ENCODE measurements at regions not wholly inside any gene's neighbourhood (a gene's known extent, or its start where the extent isn't known, plus 50 kb on each side); places are given as distances from the start of the nearest gene placed in this dataset.
A peak's percentile ranks its signal among the peaks of the same experiment; 100 is the strongest.

DNA sequence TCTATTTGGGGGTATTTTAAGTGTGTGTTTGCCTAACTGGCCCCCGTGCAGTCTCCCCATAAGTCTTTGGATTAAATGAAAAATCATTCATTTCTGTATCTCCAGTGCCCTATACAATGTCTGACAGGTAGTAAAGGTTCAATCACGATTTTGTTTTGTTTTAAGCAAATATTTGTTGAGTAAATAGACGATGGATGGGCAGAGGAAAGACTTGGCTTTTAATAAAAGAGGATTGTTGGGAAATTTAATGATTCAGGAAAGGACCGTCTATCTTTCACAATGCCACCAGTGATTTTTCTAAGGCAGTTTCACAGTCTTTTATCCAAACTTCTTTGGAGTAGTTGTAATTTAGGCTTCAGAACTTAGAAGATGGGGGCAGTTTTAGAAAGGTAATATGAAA is 636.6 kb upstream of the GOT2 start:
- Histone ChIP-seq H3K27ac (no peak overlapping the region), H3K27me3 (no peaks in the 10 kb centered on the region), H3K4me1 (ENCODE audit: low read depth) (no peaks in the 10 kb centered on the region), H3K9me3 (ENCODE audit: low read depth) (no peaks in the 10 kb centered on the region), H3K4me3 (no peak overlapping the region), H3K36me3 (no peaks in the 10 kb centered on the region)
- TF ChIP-seq, protein P1, sequence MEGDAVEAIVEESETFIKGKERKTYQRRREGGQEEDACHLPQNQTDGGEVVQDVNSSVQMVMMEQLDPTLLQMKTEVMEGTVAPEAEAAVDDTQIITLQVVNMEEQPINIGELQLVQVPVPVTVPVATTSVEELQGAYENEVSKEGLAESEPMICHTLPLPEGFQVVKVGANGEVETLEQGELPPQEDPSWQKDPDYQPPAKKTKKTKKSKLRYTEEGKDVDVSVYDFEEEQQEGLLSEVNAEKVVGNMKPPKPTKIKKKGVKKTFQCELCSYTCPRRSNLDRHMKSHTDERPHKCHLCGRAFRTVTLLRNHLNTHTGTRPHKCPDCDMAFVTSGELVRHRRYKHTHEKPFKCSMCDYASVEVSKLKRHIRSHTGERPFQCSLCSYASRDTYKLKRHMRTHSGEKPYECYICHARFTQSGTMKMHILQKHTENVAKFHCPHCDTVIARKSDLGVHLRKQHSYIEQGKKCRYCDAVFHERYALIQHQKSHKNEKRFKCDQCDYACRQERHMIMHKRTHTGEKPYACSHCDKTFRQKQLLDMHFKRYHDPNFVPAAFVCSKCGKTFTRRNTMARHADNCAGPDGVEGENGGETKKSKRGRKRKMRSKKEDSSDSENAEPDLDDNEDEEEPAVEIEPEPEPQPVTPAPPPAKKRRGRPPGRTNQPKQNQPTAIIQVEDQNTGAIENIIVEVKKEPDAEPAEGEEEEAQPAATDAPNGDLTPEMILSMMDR (IDR thresholded peaks at IDR 0.05; ENCODE audit: low read depth, low read length) = no peak
- no peak for DNase-seq (ENCODE audit: low read depth in 1 of 2, low spot score in 1 of 2)

DNA sequence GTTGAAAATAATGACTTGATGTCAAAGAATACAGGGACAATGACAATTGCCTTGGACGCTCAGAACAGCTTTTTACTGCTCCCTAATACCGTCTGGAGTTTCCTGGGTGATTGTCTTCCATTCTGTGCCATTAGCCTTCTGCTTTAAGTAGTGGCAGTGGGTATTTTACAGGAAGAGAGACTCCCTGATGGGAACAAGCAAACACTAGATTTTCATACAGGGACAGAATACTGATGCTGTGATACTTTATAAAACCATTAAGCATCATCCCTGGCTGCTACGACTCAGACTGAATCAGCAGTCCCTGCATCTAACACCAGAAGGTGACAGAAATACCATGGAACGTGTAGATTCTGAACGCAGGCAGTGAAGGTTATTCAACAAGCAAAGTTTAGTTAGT is 635.4 kb upstream of the GOT2 start:
- Histone ChIP-seq H3K27ac (no peak overlapping the region), H3K4me1 (ENCODE audit: low read depth) (no peaks in the 10 kb centered on the region), H3K9me3 (ENCODE audit: low read depth) (no peaks in the 10 kb centered on the region), H3K27me3 (no peaks in the 10 kb centered on the region), H3K36me3 (no peaks in the 10 kb centered on the region), H3K4me3 (no peak overlapping the region)
- TF ChIP-seq, protein P1 (IDR thresholded peaks at IDR 0.05; ENCODE audit: low read depth, low read length) = no peak
- no peak for DNase-seq (ENCODE audit: low read depth in 1 of 2, low spot score in 1 of 2)

DNA sequence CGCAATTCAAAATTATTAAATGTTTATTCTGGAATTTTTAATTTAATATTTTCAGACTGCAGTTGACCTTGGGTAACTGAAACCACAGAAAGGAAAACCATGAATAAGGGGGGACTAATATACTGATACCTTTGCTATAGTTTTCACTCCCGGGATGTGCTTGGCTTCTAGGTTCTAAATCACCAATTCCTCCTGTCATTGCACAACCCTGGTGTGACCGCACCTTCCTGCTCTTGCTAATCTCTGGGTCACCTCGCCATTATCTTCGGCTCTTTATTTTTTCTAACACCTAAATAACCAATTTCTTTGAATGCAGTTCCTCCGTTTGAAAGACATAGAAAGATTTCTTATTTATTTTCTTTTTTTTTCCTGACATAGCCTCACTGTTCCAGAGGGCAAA is 634.5 kb upstream of the GOT2 start:
- no peaks in the 10 kb centered on the region for H3K4me1 ChIP-seq (ENCODE audit: low read depth)
- no peak for DNase-seq (ENCODE audit: low read depth in 1 of 2, low spot score in 1 of 2)
- H3K9me3 ChIP-seq (ENCODE audit: low read depth) = no peaks in the 10 kb centered on the region
- H3K36me3 ChIP-seq = no peaks in the 10 kb centered on the region
- no peaks in the 10 kb centered on the region for H3K27me3 ChIP-seq
- no peak overlapping the region for H3K27ac ChIP-seq
- TF ChIP-seq, protein P1 (IDR thresholded peaks at IDR 0.05; ENCODE audit: low read depth, low read length) = no peak
- no peak overlapping the region for H3K4me3 ChIP-seq

DNA sequence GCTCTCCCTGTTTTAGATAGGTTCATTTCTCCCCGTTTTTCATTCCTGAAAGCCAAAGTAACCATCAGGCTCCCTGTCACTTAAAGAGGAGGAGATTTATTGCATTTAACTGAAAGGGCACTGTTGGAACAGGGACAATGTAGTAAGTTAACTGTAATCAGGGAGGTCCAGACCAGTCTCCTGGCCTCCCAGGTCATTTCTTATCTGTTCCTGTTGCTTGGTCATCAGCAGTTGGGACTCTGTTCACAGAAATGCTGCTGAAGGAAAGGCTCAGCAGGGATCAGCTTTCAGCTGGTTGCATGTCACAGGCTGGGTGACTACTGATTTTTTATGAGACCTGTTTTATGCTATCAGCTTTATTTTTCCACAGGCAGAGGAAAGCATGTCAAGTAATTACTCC is 622.6 kb upstream of the GOT2 start:
- Histone ChIP-seq H3K27me3 (no peaks in the 10 kb centered on the region), H3K27ac (peak overlapping the region; percentile 0), H3K4me1 (ENCODE audit: low read depth) (peaks cover 3% of the 10 kb centered on the region), H3K9me3 (ENCODE audit: low read depth) (no peaks in the 10 kb centered on the region), H3K4me3 (no peak overlapping the region), H3K36me3 (no peaks in the 10 kb centered on the region)
- TF ChIP-seq, protein P1 (IDR thresholded peaks at IDR 0.05; ENCODE audit: low read depth, low read length) = no peak
- peak in 1 of 2 donors; percentile 51 for DNase-seq (ENCODE audit: low read depth in 1 of 2, low spot score in 1 of 2)

DNA sequence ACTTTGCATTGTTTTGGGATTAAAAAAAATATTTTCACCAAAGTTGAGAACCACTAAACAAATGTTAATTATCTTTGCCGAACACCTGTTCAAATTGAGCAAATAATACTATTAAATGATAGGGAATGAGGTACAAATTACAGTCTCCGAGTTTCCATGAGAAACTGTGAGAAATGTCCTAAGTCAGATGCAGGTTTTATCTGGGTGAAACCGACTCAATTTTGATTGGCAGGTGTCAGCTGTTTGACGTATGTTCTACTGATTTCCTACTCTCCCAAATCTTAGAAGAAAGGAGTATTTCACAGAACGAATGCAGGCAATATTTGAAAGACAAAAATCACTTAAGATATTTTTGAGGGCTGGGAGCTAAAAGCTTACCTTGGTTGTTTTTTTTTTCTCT is 622.0 kb upstream of the GOT2 start:
- peaks cover 3% of the 10 kb centered on the region for H3K4me1 ChIP-seq (ENCODE audit: low read depth)
- DNase-seq (ENCODE audit: low read depth in 1 of 2, low spot score in 1 of 2) = no peak

More for the DNA sequence above, 622.0 kb upstream of the GOT2 start:
- Histone ChIP-seq H3K27ac (no peak overlapping the region), H3K36me3 (no peaks in the 10 kb centered on the region), H3K27me3 (no peaks in the 10 kb centered on the region), H3K9me3 (ENCODE audit: low read depth) (no peaks in the 10 kb centered on the region), H3K4me3 (no peak overlapping the region)
- TF ChIP-seq, protein P1 (IDR thresholded peaks at IDR 0.05; ENCODE audit: low read depth, low read length) = no peak

Data from cardiac muscle cell (in vitro differentiated cells and primary cell).